ENCODE measurements at regions not wholly inside any gene's neighbourhood (a gene's known extent, or its start where the extent isn't known, plus 50 kb on each side); places are given as distances from the start of the nearest gene placed in this dataset.
"Not testable (repeated sequence)": the region's sequence is repeated elsewhere in the genome, so short reads cannot be mapped to it uniquely, and the experiment has no call there.

- peak in 1 of 2 donors; percentile 26 for DNase-seq (ENCODE audit: low read depth in 2 of 2)
- no peak overlapping the region for H3K4me3 ChIP-seq (replicated peaks in 1 of 2; ENCODE audit: low read depth in 2 of 2, low read length in 2 of 2)
- no peak for TF ChIP-seq CTCF (IDR thresholded peaks at IDR 0.05; ENCODE audit: low read depth, low read length)
These were observed 1006.7 kb upstream of the ALCAM start for GRCh38 chr3:104360038-104360437.

GRCh38 chr3:104361748-104362147 lies 1005.0 kb upstream of the ALCAM start:
- DNase-seq (ENCODE audit: low read depth in 2 of 2); H3K4me3 ChIP-seq (replicated peaks in 1 of 2; ENCODE audit: low read depth in 2 of 2, low read length in 2 of 2): not testable (repeated sequence)

- no peak for TF ChIP-seq CTCF (IDR thresholded peaks at IDR 0.05; ENCODE audit: low read depth, low read length)
- DNase-seq (ENCODE audit: low read depth in 2 of 2), result no peak
- no peak overlapping the region for H3K4me3 ChIP-seq (replicated peaks in 1 of 2; ENCODE audit: low read depth in 2 of 2, low read length in 2 of 2)
These were observed 1004.4 kb upstream of the ALCAM start for GRCh38 chr3:104362319-104362718.

GRCh38 chr3:104367000-104367399 lies 999.7 kb upstream of the ALCAM start:
- H3K4me3 ChIP-seq (replicated peaks in 1 of 2; ENCODE audit: low read depth in 2 of 2, low read length in 2 of 2), result no peak overlapping the region
- TF ChIP-seq CTCF (IDR thresholded peaks at IDR 0.05; ENCODE audit: low read depth, low read length), result no peak
- peak in 1 of 2 donors; percentile 32 for DNase-seq (ENCODE audit: low read depth in 2 of 2)

- TF ChIP-seq CTCF (IDR thresholded peaks at IDR 0.05; ENCODE audit: low read depth, low read length), result no peak
- DNase-seq (ENCODE audit: low read depth in 2 of 2), result no peak
- no peak overlapping the region for H3K4me3 ChIP-seq (replicated peaks in 1 of 2; ENCODE audit: low read depth in 2 of 2, low read length in 2 of 2)
These were observed 997.9 kb upstream of the ALCAM start for GRCh38 chr3:104368760-104369159.

GRCh38 chr3:104385421-104385820 lies 981.3 kb upstream of the ALCAM start:
- no peak for TF ChIP-seq CTCF (IDR thresholded peaks at IDR 0.05; ENCODE audit: low read depth, low read length)

GRCh38 chr3:104388619-104389018 lies 978.1 kb upstream of the ALCAM start:
- DNase-seq (ENCODE audit: low read depth in 2 of 2), result peak; percentile 40 to 41
- H3K4me3 ChIP-seq (replicated peaks in 1 of 2; ENCODE audit: low read depth in 2 of 2, low read length in 2 of 2), result no peak overlapping the region
- TF ChIP-seq CTCF (IDR thresholded peaks at IDR 0.05; ENCODE audit: low read depth, low read length), result no peak

More at GRCh38 chr3:104385421-104385820, 981.3 kb upstream of the ALCAM start:
- H3K4me3 ChIP-seq (replicated peaks in 1 of 2; ENCODE audit: low read depth in 2 of 2, low read length in 2 of 2), result no peak overlapping the region
- DNase-seq (ENCODE audit: low read depth in 2 of 2), result peak; percentile 7 to 10
